GM18498 (cell line): ENCODE measurements at regions not wholly inside any gene's neighbourhood (a gene's known extent, or its start where the extent isn't known, plus 50 kb on each side); places are given as distances from the start of the nearest gene placed in this dataset.

Source experiments
- ATAC-seq: cut with Tn5 transposase; IDR thresholded peaks from one replicate; pipeline ENCODE4 v1.9.1; 2021; ENCODE audit warnings: mild to moderate bottlenecking, moderate library complexity; ENCODE audit not compliant: unreplicated experiment

- no peak for ATAC-seq
These were observed 261.6 kb downstream of the VPS13C start for GRCh38 chr15:61798631-61799030.

- ATAC-seq, result no peak
These were observed 264.2 kb downstream of the VPS13C start for GRCh38 chr15:61796056-61796455.

- ATAC-seq, result no peak
These were observed 265.4 kb downstream of the VPS13C start for GRCh38 chr15:61794881-61795280.

- ATAC-seq, result no peak
These were observed 266.0 kb downstream of the VPS13C start for GRCh38 chr15:61794276-61794675.

- ATAC-seq, result no peak
These were observed 275.5 kb downstream of the VPS13C start for GRCh38 chr15:61784734-61785133.

GRCh38 chr15:61780278-61780980 lies 279.8 kb downstream of the VPS13C start:
- ATAC-seq, result no peak

- ATAC-seq, result no peak
These were observed 282.6 kb downstream of the VPS13C start for GRCh38 chr15:61777689-61778088.

GRCh38 chr15:61769557-61769956 lies 290.7 kb downstream of the VPS13C start:
- ATAC-seq, result no peak

- ATAC-seq, result no peak
These were observed 292.1 kb downstream of the VPS13C start for GRCh38 chr15:61768131-61768530.

- ATAC-seq, result no peak
These were observed 295.3 kb downstream of the VPS13C start for GRCh38 chr15:61764981-61765380.

GRCh38 chr15:61764141-61764540 lies 296.1 kb downstream of the VPS13C start:
- no peak for ATAC-seq

GRCh38 chr15:61762676-61763075 lies 297.6 kb downstream of the VPS13C start:
- no peak for ATAC-seq

GRCh38 chr15:61759639-61760038 lies 300.6 kb downstream of the VPS13C start:
- no peak for ATAC-seq

GRCh38 chr15:61756071-61756820 lies 304.0 kb downstream of the VPS13C start:
- ATAC-seq, result no peak

- ATAC-seq, result no peak
These were observed 304.8 kb downstream of the VPS13C start for GRCh38 chr15:61755467-61755866.

GRCh38 chr15:61753018-61753710 lies 307.1 kb downstream of the VPS13C start:
- no peak for ATAC-seq

GRCh38 chr15:61752001-61752400 lies 308.2 kb downstream of the VPS13C start:
- ATAC-seq, result no peak

- ATAC-seq, result no peak
These were observed 309.8 kb downstream of the VPS13C start for GRCh38 chr15:61750271-61751084.

GRCh38 chr15:61749169-61749568 lies 311.1 kb downstream of the VPS13C start:
- ATAC-seq, result no peak

GRCh38 chr15:61748529-61748928 lies 311.7 kb downstream of the VPS13C start:
- no peak for ATAC-seq

- ATAC-seq, result no peak
These were observed 313.7 kb downstream of the VPS13C start for GRCh38 chr15:61746589-61746988.
